ENCODE measurements at regions not wholly inside any gene's neighbourhood (a gene's known extent, or its start where the extent isn't known, plus 50 kb on each side); places are given as distances from the start of the nearest gene placed in this dataset.
A peak's percentile ranks its signal among the peaks of the same experiment; 100 is the strongest.

DNA sequence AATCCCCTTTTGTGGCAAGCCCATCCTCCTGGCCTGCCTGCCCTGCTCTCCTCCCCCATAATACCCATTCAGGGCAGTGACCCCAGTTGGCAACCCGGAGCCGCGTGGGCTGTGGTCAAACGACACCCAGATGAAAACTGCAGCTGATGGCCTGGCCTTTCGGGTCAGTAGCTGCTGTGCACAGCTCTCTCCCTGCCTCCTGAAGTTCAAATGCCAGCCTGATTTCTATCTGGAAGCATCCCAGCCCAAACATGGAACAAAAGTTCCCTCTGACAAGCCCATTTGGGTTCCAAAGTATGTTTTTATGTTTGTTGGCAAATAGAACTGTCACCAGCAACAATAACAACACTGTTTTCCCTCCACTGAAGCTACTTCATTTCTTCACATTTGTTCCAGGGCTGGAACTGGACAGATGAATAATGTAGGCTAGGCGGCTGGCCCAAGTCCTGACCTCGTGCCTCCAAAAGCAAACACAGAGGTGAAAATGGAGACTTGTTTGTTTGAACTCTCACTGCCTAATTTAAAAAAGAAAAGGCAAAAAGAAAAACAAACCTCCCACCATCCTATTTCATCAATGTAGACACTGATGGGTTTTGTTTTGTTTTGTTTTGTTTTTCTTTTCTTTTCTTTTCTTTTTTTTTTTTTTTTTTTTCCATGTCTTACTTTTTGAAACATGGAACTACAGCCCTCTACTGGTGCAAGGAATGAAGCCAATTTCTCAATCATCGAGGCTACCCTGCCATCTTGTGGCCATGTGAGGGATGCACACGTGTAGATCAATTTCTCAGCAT is 179.0 kb downstream of the ADSS2 start:
- H3K27ac ChIP-seq: no peak overlapping the region
- WGBS: 60% methylated on average over 9 of the region's 9 CpGs

DNA sequence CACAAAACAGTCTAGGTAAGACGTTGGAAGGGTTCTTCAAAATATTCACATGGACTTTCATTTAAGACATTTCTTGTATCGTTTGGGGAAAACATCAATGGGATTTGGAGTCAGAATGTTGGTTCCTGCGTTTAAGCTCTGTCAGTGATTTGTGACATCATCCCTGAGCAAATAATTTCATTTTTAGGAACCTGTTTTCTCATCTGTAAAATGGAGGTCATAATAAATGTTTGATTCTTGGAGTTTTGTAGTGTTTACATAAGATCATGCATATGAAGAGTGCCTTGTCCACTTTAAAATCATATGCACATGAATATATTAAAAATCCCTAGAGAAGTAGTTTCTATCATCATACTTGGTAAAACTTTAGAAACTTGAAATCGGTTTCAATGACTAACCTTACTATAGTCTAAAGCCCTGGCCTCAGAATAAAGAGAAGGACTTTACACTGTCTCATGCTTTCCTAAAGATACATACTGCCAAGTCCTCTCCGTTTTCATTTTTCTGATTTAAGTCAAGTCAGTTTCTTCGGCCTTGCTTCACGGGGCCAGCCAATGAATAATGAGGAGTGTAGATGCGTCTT is 178.4 kb downstream of the ADSS2 start:
- intact Hi-C loops (cut with DNase I): loop anchor here (1.0 to 10.0 kb wide), 6 partner anchors 61 to 928 kb away; no protein-coding TSS in a partner anchor
- 30% methylated on average over 8 of the region's 8 CpGs for WGBS

More for the DNA sequence above, 179.0 kb downstream of the ADSS2 start:
- H3K9me3 ChIP-seq: no peaks in the 10 kb centered on the region
- no peak overlapping the region for H3K4me3 ChIP-seq
- no peaks in the 10 kb centered on the region for H3K4me1 ChIP-seq (replicated peaks)
- peak; percentile 82 for TF ChIP-seq POLR2AphosphoS5 (IDR thresholded peaks at IDR 0.05)
- TF ChIP-seq POLR2A (IDR thresholded peaks at IDR 0.05): no peak
- TF ChIP-seq, protein P1, sequence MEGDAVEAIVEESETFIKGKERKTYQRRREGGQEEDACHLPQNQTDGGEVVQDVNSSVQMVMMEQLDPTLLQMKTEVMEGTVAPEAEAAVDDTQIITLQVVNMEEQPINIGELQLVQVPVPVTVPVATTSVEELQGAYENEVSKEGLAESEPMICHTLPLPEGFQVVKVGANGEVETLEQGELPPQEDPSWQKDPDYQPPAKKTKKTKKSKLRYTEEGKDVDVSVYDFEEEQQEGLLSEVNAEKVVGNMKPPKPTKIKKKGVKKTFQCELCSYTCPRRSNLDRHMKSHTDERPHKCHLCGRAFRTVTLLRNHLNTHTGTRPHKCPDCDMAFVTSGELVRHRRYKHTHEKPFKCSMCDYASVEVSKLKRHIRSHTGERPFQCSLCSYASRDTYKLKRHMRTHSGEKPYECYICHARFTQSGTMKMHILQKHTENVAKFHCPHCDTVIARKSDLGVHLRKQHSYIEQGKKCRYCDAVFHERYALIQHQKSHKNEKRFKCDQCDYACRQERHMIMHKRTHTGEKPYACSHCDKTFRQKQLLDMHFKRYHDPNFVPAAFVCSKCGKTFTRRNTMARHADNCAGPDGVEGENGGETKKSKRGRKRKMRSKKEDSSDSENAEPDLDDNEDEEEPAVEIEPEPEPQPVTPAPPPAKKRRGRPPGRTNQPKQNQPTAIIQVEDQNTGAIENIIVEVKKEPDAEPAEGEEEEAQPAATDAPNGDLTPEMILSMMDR (IDR thresholded peaks at IDR 0.05): peak; percentile 87 to 98 (median 94)
- H3K36me3 ChIP-seq: no peaks in the 10 kb centered on the region
- peak; percentile 65 for DNase-seq (ENCODE audit: low spot score)
- intact Hi-C loops (cut with DNase I): loop anchor here (1.0 to 10.0 kb wide), 6 partner anchors 60 to 927 kb away; no protein-coding TSS in a partner anchor
- no peaks in the 10 kb centered on the region for H3K27me3 ChIP-seq (replicated peaks; ENCODE audit: insufficient read depth)

DNA sequence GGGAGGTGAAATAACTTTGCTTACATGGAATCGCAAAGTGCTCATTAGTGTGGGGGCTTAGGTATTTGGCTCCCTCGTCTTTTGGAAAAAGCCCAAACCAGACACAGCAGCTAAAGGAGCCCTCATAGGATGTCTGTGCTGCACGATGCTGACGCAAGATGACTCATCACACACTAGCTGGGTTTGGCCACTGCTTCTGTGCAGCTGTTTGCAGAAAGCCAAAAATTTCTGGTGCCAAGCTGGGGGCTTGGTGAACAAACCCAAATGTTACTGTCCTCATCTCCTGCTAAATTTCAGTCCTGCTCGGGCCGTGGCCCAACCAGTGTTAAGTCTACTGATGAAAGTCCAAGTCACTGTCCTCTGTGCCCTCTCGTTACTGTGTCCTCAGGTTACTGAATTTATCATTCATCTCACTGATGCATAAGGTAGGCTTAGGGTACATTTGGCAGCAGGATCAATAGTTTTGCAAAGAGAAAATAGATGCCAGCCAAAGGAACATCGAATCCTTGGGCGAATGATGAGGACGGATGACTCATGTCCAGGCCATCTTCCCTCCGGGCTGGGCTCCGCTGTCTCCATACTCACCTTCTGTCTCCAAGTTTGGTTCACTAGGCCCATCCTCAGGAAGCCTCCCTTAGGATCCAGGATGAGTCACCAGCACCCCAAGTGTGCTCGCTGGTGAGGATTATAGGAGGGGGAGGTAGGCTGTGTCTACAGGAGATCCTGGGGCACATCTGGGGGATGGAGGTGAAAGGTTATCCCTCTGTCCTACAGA is 177.7 kb downstream of the ADSS2 start:
- Histone ChIP-seq H3K4me3 (no peak overlapping the region), H3K9me3 (no peaks in the 10 kb centered on the region), H3K36me3 (no peaks in the 10 kb centered on the region), H3K27ac (no peak overlapping the region), H3K4me1 (replicated peaks) (no peaks in the 10 kb centered on the region), H3K27me3 (replicated peaks; ENCODE audit: insufficient read depth) (no peaks in the 10 kb centered on the region)
- TF ChIP-seq POLR2AphosphoS5 (IDR thresholded peaks at IDR 0.05): no peak
- TF ChIP-seq, protein P1 (IDR thresholded peaks at IDR 0.05): no peak
- TF ChIP-seq POLR2A (IDR thresholded peaks at IDR 0.05): no peak
- intact Hi-C loops (cut with DNase I): loop anchor here (1.0 to 10.0 kb wide), 6 partner anchors 62 to 929 kb away; no protein-coding TSS in a partner anchor
- DNase-seq (ENCODE audit: low spot score): no peak
- WGBS: 54% methylated on average over 13 of the region's 13 CpGs

More for the DNA sequence above, 178.4 kb downstream of the ADSS2 start:
- H3K36me3 ChIP-seq: no peaks in the 10 kb centered on the region
- no peak overlapping the region for H3K4me3 ChIP-seq
- no peak overlapping the region for H3K27ac ChIP-seq
- no peaks in the 10 kb centered on the region for H3K4me1 ChIP-seq (replicated peaks)
- no peak for DNase-seq (ENCODE audit: low spot score)
- no peaks in the 10 kb centered on the region for H3K27me3 ChIP-seq (replicated peaks; ENCODE audit: insufficient read depth)
- no peaks in the 10 kb centered on the region for H3K9me3 ChIP-seq
- TF ChIP-seq POLR2AphosphoS5 (IDR thresholded peaks at IDR 0.05): no peak
- TF ChIP-seq, protein P1 (IDR thresholded peaks at IDR 0.05): no peak
- no peak for TF ChIP-seq POLR2A (IDR thresholded peaks at IDR 0.05)

DNA sequence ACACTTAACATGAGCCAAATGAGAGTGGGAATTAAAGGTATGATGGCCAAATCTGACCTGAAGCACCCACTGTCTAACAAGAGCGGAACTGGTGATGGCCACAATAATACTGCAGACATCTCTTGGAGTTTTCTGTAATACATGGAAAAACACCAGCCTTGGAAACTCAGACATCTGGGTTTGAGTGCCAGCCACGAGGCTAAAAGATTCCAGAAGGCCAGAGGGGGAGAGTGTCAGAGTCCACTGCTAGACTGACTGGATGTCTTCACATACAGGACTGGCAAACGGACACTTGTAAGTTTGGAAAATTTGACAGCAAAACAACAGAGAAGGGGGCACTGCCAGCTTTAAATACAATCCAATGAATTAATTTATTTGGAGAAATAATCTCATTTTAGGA is 175.1 kb downstream of the ADSS2 start:
- no peak overlapping the region for H3K27ac ChIP-seq
- no peaks in the 10 kb centered on the region for H3K36me3 ChIP-seq
- WGBS: 37% methylated on average over 3 of the region's 3 CpGs
- no peak overlapping the region for H3K4me3 ChIP-seq
- H3K4me1 ChIP-seq (replicated peaks): no peaks in the 10 kb centered on the region
- intact Hi-C loops (cut with DNase I): loop anchor here (10.0 kb wide), 1 partner anchor 532 kb away; no protein-coding TSS in a partner anchor
- H3K9me3 ChIP-seq: no peaks in the 10 kb centered on the region
- H3K27me3 ChIP-seq (replicated peaks; ENCODE audit: insufficient read depth): no peaks in the 10 kb centered on the region
- TF ChIP-seq POLR2AphosphoS5 (IDR thresholded peaks at IDR 0.05) (no peak), POLR2A (IDR thresholded peaks at IDR 0.05) (no peak)
- TF ChIP-seq, protein P1 (IDR thresholded peaks at IDR 0.05): no peak
- no peak for DNase-seq (ENCODE audit: low spot score)

Measured in prostate gland (tissue), 2 donors.